Spleen (tissue), 11 donors: ENCODE measurements at regions not wholly inside any gene's neighbourhood (a gene's known extent, or its start where the extent isn't known, plus 50 kb on each side); places are given as distances from the start of the nearest gene placed in this dataset.

Experiments
- DNase-seq: peaks from one replicate; pipeline ENCODE4 v3.0.0-alpha.2; 2020
- H3K27ac ChIP-seq, 8 donors: fragments of 200-600 bp; sonication (generic) in 7 of 8; 1 replicate in 4 of 8; 2 replicates in 4 of 8; pipeline versions ENCODE4 v1.5.0 to v1.8.0; 2016 to 2021; ENCODE audit warnings: inconsistent platforms in 4 of 8, mild to moderate bottlenecking in 4 of 8, moderate library complexity in 1 of 8
- H3K27me3 ChIP-seq, 7 donors: fragments of 200-600 bp; sonication (generic) in 6 of 7; replicated peaks in 1 of 7; 1 replicate in 4 of 7; 2 replicates in 3 of 7; pipeline versions ENCODE4 v1.5.0 to v1.8.0; 2016 to 2021; ENCODE audit warnings: inconsistent platforms in 3 of 7, mild to moderate bottlenecking in 1 of 7
- H3K36me3 ChIP-seq, 6 donors: fragments of 200-600 bp; sonication (generic) in 5 of 6; 1 replicate in 4 of 6; 2 replicates in 2 of 6; pipeline versions ENCODE4 v1.5.0 to v1.8.0; 2016 to 2021; ENCODE audit warnings: inconsistent platforms in 2 of 6
- H3K4me1 ChIP-seq, 6 donors: fragments of 200-600 bp; sonication (generic) in 5 of 6; 1 replicate in 3 of 6; 2 replicates in 3 of 6; pipeline versions ENCODE4 v1.5.0 to v1.8.0; 2016 to 2021; ENCODE audit warnings: inconsistent platforms in 3 of 6
- H3K4me3 ChIP-seq, 8 donors: fragments of 200-600 bp; sonication (generic) in 7 of 8; 1 replicate in 4 of 8; 2 replicates in 4 of 8; pipeline versions ENCODE4 v1.5.0 to v1.8.0; 2016 to 2021; ENCODE audit warnings: inconsistent platforms in 4 of 8, mild to moderate bottlenecking in 4 of 8, moderate library complexity in 2 of 8
- H3K9me3 ChIP-seq, 8 donors: fragments of 200-600 bp; sonication (generic) in 7 of 8; 1 replicate in 4 of 8; 2 replicates in 4 of 8; pipeline versions ENCODE4 v1.5.0 to v1.8.0; 2016 to 2021; ENCODE audit warnings: inconsistent platforms in 4 of 8
- POLR2A ChIP-seq, 3 donors: fragments of 450-650 bp; IDR thresholded peaks; one replicate each; pipeline ENCODE4 v1.5.1; 2017; ENCODE audit warnings: antibody characterized with exemption in 3 of 3, mild to moderate bottlenecking in 1 of 3
- POLR2AphosphoS5 ChIP-seq, 3 donors: sonication (generic); formaldehyde crosslinking; IDR thresholded peaks; one replicate each; pipeline ENCODE4 v1.5.1; 2017; ENCODE audit warnings: antibody characterized with exemption in 3 of 3
- WGBS, 5 donors: extraction: QIAGEN DNeasy Blood & Tissue Kit in 3 of 5; methylation state at CpG; one replicate each; pipeline versions ENCODE4 v1.1.5 to v1.1.7; 2013 to 2018; 5-methylcytosine and 5-hydroxymethylcytosine counted together
- intact Hi-C: fragments of 100-400 bp; cut with DNase I; formaldehyde crosslinking; loops from one replicate; pipeline ENCODE4 v1.15.0; 2023; ENCODE audit warnings: low total_unique reads
- TF ChIP-seq, protein P1 (sequence below), 11 experiments: fragments of 200-600 bp in 7 of 11; fragments of 450-650 bp in 4 of 11; sonication (generic) in 4 of 11; IDR thresholded peaks in 8 of 11; conservative IDR thresholded peaks in 3 of 11; 1 replicate in 7 of 11; 2 replicates in 4 of 11; pipeline versions ENCODE4 v1.4.0 to v1.8.0; 2016 to 2021; ENCODE audit warnings: antibody characterized with exemption in 11 of 11, inconsistent platforms in 4 of 11, mild to moderate bottlenecking in 1 of 11
- donor health status: healthy with polysubstance abuse.
- donor health status: DM: no; HTN: no; CAD: no; lungs with moderate emphysema.
- donor health status: DM: no; HTN: no; CAD: no.
- donor health status: Bipolar disorder and iron deficiency.
- donor health status: healthy.
- donor health status: DM: no; HTN: no; CAD: no.
- donor health status: DM: yes; HTN: yes; CAD: no.

DNA sequence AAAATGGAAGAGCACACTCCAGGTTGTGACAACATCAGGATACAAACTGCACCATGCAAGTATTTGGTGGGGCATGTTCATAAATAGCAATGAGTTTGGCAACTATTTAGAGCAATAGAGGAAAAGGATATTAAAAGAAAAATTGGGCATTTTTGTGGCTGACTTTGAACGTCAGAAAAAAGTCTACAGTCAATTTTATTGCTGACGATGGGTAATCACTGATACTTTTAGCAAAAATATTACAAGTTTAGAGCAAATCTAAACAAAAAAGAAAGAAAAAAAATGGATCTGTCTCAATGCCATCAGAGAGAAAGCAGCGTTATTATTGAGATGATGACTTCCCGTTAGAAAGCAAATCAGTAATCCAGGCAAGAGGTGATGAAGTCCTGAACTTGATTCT, 65.2 kb downstream of the CGGBP1 start:
- 90 to 95% (median 91%) methylated on average over 4 of the region's 4 CpGs for WGBS, 5 donors

GRCh38 chr3:87987952-87988351, 70.9 kb downstream of the CGGBP1 start:
- Histone ChIP-seq H3K27ac (no peak overlapping the region), H3K4me1 (no peaks in the 10 kb centered on the region), H3K4me3 (no peak overlapping the region), H3K27me3 (no peaks in the 10 kb centered on the region), H3K36me3 (no peaks in the 10 kb centered on the region), H3K9me3 (no peaks in the 10 kb centered on the region)
- no peak for DNase-seq
- TF ChIP-seq POLR2A (IDR thresholded peaks at IDR 0.05) (no peak), POLR2AphosphoS5 (IDR thresholded peaks at IDR 0.05) (no peak)
- TF ChIP-seq, protein P1, sequence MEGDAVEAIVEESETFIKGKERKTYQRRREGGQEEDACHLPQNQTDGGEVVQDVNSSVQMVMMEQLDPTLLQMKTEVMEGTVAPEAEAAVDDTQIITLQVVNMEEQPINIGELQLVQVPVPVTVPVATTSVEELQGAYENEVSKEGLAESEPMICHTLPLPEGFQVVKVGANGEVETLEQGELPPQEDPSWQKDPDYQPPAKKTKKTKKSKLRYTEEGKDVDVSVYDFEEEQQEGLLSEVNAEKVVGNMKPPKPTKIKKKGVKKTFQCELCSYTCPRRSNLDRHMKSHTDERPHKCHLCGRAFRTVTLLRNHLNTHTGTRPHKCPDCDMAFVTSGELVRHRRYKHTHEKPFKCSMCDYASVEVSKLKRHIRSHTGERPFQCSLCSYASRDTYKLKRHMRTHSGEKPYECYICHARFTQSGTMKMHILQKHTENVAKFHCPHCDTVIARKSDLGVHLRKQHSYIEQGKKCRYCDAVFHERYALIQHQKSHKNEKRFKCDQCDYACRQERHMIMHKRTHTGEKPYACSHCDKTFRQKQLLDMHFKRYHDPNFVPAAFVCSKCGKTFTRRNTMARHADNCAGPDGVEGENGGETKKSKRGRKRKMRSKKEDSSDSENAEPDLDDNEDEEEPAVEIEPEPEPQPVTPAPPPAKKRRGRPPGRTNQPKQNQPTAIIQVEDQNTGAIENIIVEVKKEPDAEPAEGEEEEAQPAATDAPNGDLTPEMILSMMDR (IDR thresholded peaks at IDR 0.05 in 8 of 11, conservative IDR thresholded peaks at IDR 0.05 in 3 of 11): no peak
- intact Hi-C loops: no loop called here
- WGBS, 5 donors: 57 to 73% (median 68%) methylated on average over 2 of the region's 2 CpGs

More for the DNA sequence above, 65.2 kb downstream of the CGGBP1 start:
- Histone ChIP-seq H3K36me3 (no peaks in the 10 kb centered on the region), H3K4me1 (peaks cover 0 to 27% (median 20%) of the 10 kb centered on the region in 6 donors), H3K9me3 (no peaks in the 10 kb centered on the region), H3K27me3 (no peaks in the 10 kb centered on the region), H3K27ac (no peak overlapping the region), H3K4me3 (no peak overlapping the region)
- intact Hi-C loops: no loop called here
- DNase-seq: no peak
- TF ChIP-seq, protein P1 (IDR thresholded peaks at IDR 0.05 in 8 of 11, conservative IDR thresholded peaks at IDR 0.05 in 3 of 11): no peak
- no peak for TF ChIP-seq POLR2A (IDR thresholded peaks at IDR 0.05)
- no peak for TF ChIP-seq POLR2AphosphoS5 (IDR thresholded peaks at IDR 0.05)

- intact Hi-C loops: no loop called here
- Histone ChIP-seq H3K27ac (no peak overlapping the region), H3K4me1 (no peaks in the 10 kb centered on the region), H3K9me3 (peaks cover 0 to 16% (median 12%) of the 10 kb centered on the region in 8 donors), H3K36me3 (no peaks in the 10 kb centered on the region), H3K27me3 (no peaks in the 10 kb centered on the region), H3K4me3 (no peak overlapping the region)
- no peak for DNase-seq
- TF ChIP-seq POLR2AphosphoS5 (IDR thresholded peaks at IDR 0.05) (no peak), POLR2A (IDR thresholded peaks at IDR 0.05) (no peak)
- TF ChIP-seq, protein P1 (IDR thresholded peaks at IDR 0.05 in 8 of 11, conservative IDR thresholded peaks at IDR 0.05 in 3 of 11): no peak
- WGBS, 5 donors: 74 to 89% (median 83%) methylated on average over 3 of the region's 3 CpGs
Observed at GRCh38 chr3:87982421-87982820, 76.4 kb downstream of the CGGBP1 start.

- WGBS, 5 donors: 83 to 93% (median 89%) methylated on average over 2 to 4 of the region's 4 CpGs
- Histone ChIP-seq H3K27ac (no peak overlapping the region), H3K9me3 (peaks cover 0 to 16% (median 12%) of the 10 kb centered on the region in 8 donors), H3K36me3 (no peaks in the 10 kb centered on the region), H3K4me3 (no peak overlapping the region), H3K4me1 (no peaks in the 10 kb centered on the region), H3K27me3 (no peaks in the 10 kb centered on the region)
- no peak for DNase-seq
- TF ChIP-seq, protein P1 (IDR thresholded peaks at IDR 0.05 in 8 of 11, conservative IDR thresholded peaks at IDR 0.05 in 3 of 11): no peak
- TF ChIP-seq POLR2A (IDR thresholded peaks at IDR 0.05): no peak
- TF ChIP-seq POLR2AphosphoS5 (IDR thresholded peaks at IDR 0.05): no peak
- intact Hi-C loops: no loop called here
Observed at GRCh38 chr3:87979527-87979926, 79.3 kb downstream of the CGGBP1 start.
